Duodenal mucosa (tissue), 2 donors: ENCODE measurements at regions not wholly inside any gene's neighbourhood (a gene's known extent, or its start where the extent isn't known, plus 50 kb on each side); places are given as distances from the start of the nearest gene placed in this dataset.

ENCODE experiments used
- H3K27ac ChIP-seq: one replicate; pipeline ENCODE4 v1.7.0; 2013; ENCODE audit warnings: low read depth, low read length
- H3K27me3 ChIP-seq, 2 donors: one replicate each; pipeline ENCODE4 v1.7.0; 2013; ENCODE audit warnings: low read length in 2 of 2, control low read depth in 1 of 2; ENCODE audit not compliant: insufficient read depth in 2 of 2, control insufficient read depth in 1 of 2
- H3K36me3 ChIP-seq, 2 donors: one replicate each; pipeline ENCODE4 v1.7.0; 2013; ENCODE audit warnings: low read length in 2 of 2, control low read depth in 1 of 2; ENCODE audit not compliant: insufficient read depth in 2 of 2, control insufficient read depth in 1 of 2
- H3K4me1 ChIP-seq, 2 donors: one replicate each; pipeline ENCODE4 v1.7.0; 2013; ENCODE audit warnings: low read length in 2 of 2, control low read depth in 1 of 2; ENCODE audit not compliant: insufficient read depth in 2 of 2, control insufficient read depth in 1 of 2
- H3K4me3 ChIP-seq, 2 donors: one replicate each; pipeline ENCODE4 v1.7.0; 2013; ENCODE audit warnings: low read length in 2 of 2, low read depth in 1 of 2
- H3K9ac ChIP-seq, 2 donors: one replicate each; pipeline ENCODE4 v1.7.0; 2013; ENCODE audit warnings: low read length in 2 of 2, low read depth in 1 of 2
- H3K9me3 ChIP-seq, 2 donors: one replicate each; pipeline ENCODE4 v1.7.0; 2013; ENCODE audit warnings: low read length in 2 of 2, control low read depth in 1 of 2; ENCODE audit not compliant: control insufficient read depth in 1 of 2

- H3K4me1 ChIP-seq, result no peaks in the 10 kb centered on the region
- no peaks in the 10 kb centered on the region for H3K27me3 ChIP-seq
- H3K27ac ChIP-seq, result no peak overlapping the region
- no peak overlapping the region for H3K4me3 ChIP-seq
- no peak overlapping the region for H3K9ac ChIP-seq
- H3K9me3 ChIP-seq, result no peaks in the 10 kb centered on the region
- no peaks in the 10 kb centered on the region for H3K36me3 ChIP-seq
These were observed 138.6 kb upstream of the AJAP1 start for GRCh38 chr1:4515727-4516289.

DNA sequence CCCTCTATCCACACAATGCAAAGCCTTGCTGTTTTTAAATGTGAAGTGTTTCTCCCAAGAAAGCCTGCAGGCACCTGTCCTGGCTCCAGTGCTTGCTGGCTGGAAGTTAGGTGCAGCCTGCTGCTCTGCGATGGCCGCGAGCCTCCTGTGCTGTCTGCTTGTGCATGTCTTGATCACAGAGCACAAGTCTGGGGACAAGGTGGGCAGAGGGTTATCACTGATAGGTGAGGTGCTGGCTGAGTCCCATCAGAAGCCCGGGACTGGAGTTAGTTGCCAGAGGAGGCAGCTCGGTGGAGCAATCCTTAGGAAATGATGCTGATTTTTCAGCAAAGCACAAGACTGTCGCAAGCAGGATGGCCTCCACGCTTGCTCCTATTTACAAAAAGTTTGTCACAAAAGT is 137.8 kb upstream of the AJAP1 start:
- Histone ChIP-seq H3K9ac (no peak overlapping the region), H3K36me3 (no peaks in the 10 kb centered on the region), H3K4me3 (no peak overlapping the region), H3K27me3 (no peaks in the 10 kb centered on the region), H3K9me3 (no peaks in the 10 kb centered on the region), H3K4me1 (no peaks in the 10 kb centered on the region), H3K27ac (no peak overlapping the region)

- Histone ChIP-seq H3K4me1 (no peaks in the 10 kb centered on the region), H3K9ac (no peak overlapping the region), H3K27ac (no peak overlapping the region), H3K9me3 (no peaks in the 10 kb centered on the region), H3K36me3 (no peaks in the 10 kb centered on the region), H3K27me3 (no peaks in the 10 kb centered on the region), H3K4me3 (no peak overlapping the region)
These were observed 137.0 kb upstream of the AJAP1 start for GRCh38 chr1:4517186-4517954.

DNA sequence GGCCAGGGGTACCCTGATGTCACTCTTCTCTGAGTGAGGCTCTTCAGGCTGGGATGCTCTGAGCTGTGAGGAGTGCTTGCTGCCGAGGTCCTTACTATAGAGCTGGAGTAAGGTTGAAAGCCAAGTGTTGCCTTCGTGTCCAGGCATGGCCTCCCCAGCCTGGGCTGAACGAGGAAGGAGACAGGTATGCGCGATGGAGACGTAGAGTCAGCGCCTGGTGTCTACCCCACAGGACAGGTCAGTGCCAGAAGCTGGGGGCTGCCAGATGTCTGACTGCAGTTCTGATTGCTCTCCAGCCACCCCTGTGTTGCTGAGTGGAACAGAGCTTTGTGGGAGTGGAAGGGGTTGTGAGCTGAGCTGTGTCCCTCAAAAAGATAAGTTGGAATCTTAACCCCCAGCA is 135.8 kb upstream of the AJAP1 start:
- H3K27ac ChIP-seq, result no peak overlapping the region
- no peaks in the 10 kb centered on the region for H3K4me1 ChIP-seq
- H3K4me3 ChIP-seq, result no peak overlapping the region
- no peaks in the 10 kb centered on the region for H3K36me3 ChIP-seq
- no peaks in the 10 kb centered on the region for H3K9me3 ChIP-seq
- H3K27me3 ChIP-seq, result no peaks in the 10 kb centered on the region
- no peak overlapping the region for H3K9ac ChIP-seq

DNA sequence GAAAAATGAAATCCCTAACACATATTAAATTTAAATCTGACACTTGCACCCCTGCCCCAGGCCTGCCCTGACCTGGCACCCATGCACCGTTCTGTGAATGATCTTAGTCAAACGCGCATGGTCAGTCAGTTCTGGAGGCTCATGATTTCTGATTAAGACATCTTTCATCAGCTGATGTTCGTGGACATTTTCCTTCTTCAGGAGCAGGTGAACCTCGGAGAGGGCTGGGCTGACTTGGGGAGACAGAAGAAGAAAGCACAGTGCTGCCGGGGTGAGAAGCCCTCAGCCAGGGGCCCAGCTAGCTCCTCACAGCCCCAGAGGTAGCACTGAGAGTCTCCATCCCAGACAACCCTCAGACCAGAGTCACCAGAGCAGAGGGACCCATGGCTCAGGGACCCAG is 134.5 kb upstream of the AJAP1 start:
- H3K4me3 ChIP-seq, result no peak overlapping the region
- no peak overlapping the region for H3K9ac ChIP-seq
- no peaks in the 10 kb centered on the region for H3K36me3 ChIP-seq
- H3K27me3 ChIP-seq, result no peaks in the 10 kb centered on the region
- no peaks in the 10 kb centered on the region for H3K9me3 ChIP-seq
- H3K27ac ChIP-seq, result no peak overlapping the region
- no peaks in the 10 kb centered on the region for H3K4me1 ChIP-seq

- peaks cover 0 to 8% of the 10 kb centered on the region in 2 donors for H3K27me3 ChIP-seq
- no peak overlapping the region for H3K4me3 ChIP-seq
- no peak overlapping the region for H3K9ac ChIP-seq
- no peaks in the 10 kb centered on the region for H3K36me3 ChIP-seq
- H3K4me1 ChIP-seq, result no peaks in the 10 kb centered on the region
- no peak overlapping the region for H3K27ac ChIP-seq
- no peaks in the 10 kb centered on the region for H3K9me3 ChIP-seq
These were observed 130.9 kb upstream of the AJAP1 start for GRCh38 chr1:4523551-4523950.

DNA sequence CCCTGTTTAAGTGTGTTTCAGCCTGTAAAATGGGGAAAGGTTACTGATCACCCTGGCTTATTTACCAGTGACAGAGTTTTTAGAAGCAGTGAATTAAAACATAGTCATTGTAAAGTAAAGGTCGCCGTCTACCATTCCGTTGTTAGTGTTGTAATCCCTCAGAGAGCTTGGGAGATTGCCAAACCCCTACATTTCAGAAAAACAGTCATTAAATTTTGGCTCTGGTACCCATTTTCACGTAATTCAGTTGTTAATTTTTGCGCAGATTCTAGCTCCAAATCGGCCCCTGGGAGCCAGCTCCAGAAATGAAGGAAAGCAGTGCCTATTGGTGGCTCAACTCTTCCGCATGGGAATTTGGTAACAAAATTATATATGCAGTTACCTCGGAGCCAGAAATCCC is 127.7 kb upstream of the AJAP1 start:
- H3K27me3 ChIP-seq, result peaks cover 6 to 14% of the 10 kb centered on the region in 2 donors
- H3K36me3 ChIP-seq, result no peaks in the 10 kb centered on the region
- no peaks in the 10 kb centered on the region for H3K9me3 ChIP-seq
- no peaks in the 10 kb centered on the region for H3K4me1 ChIP-seq
- no peak overlapping the region for H3K9ac ChIP-seq
- H3K27ac ChIP-seq, result no peak overlapping the region
- no peak overlapping the region for H3K4me3 ChIP-seq

DNA sequence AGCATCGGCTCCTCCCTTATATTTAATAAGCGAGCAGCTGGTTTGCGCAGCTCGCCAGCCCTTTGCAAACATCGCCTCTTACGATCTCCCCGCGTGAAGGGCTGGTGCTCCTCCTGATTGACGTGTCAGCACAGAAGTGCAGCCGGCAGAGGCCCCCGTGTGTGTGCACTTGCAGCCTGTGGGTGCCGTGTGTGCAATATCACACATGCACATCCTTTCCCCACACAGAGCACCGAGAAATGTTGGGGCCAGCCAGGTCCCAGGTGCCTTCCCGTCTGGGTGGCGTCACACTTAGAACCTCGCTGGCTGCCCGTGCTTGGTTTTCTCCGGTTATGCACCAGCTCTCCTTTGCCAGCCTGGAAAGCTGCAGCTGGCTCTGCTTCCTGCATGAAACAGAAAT is 126.6 kb upstream of the AJAP1 start:
- Histone ChIP-seq H3K27me3 (peaks cover 6 to 14% of the 10 kb centered on the region in 2 donors), H3K4me1 (no peaks in the 10 kb centered on the region), H3K27ac (no peak overlapping the region), H3K9me3 (no peaks in the 10 kb centered on the region), H3K36me3 (no peaks in the 10 kb centered on the region), H3K4me3 (no peak overlapping the region), H3K9ac (no peak overlapping the region)

DNA sequence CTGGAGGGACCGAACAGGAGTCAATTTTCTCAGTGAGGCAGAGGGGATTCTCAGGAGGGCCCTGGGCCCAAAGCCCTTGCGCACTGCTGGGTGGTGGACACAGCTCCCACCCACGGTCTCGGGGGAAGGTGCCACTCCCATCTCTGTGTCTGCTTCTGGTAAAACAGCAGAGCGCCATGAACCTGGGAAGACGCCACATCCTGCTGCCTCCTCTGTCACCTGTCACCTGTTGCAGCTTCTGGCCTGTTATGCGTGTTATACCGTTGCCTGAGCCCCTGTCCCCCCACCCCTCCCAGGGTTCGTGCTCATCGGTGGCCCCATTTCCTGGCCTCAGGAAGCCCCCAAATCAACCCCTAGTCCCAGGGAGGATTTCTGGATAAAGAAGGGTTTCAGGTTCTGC is 125.8 kb upstream of the AJAP1 start:
- no peaks in the 10 kb centered on the region for H3K4me1 ChIP-seq
- peaks cover 6 to 14% of the 10 kb centered on the region in 2 donors for H3K27me3 ChIP-seq
- no peaks in the 10 kb centered on the region for H3K36me3 ChIP-seq
- H3K9ac ChIP-seq, result no peak overlapping the region
- H3K27ac ChIP-seq, result no peak overlapping the region
- H3K9me3 ChIP-seq, result no peaks in the 10 kb centered on the region
- H3K4me3 ChIP-seq, result no peak overlapping the region

- Histone ChIP-seq H3K9me3 (no peaks in the 10 kb centered on the region), H3K4me1 (no peaks in the 10 kb centered on the region), H3K9ac (no peak overlapping the region), H3K4me3 (no peak overlapping the region), H3K36me3 (no peaks in the 10 kb centered on the region), H3K27ac (no peak overlapping the region), H3K27me3 (peaks cover 6 to 14% of the 10 kb centered on the region in 2 donors)
These were observed 124.8 kb upstream of the AJAP1 start for GRCh38 chr1:4529446-4530165.
